Heart left ventricle (tissue), 13 donors: ENCODE measurements at regions not wholly inside any gene's neighbourhood (a gene's known extent, or its start where the extent isn't known, plus 50 kb on each side); places are given as distances from the start of the nearest gene placed in this dataset.

Source experiments
- POLR2A ChIP-seq, 2 donors: fragments of 450-650 bp; IDR thresholded peaks; one replicate each; pipeline ENCODE4 v1.6.1; 2017; ENCODE audit warnings: antibody characterized with exemption in 2 of 2, mild to moderate bottlenecking in 2 of 2, moderate library complexity in 2 of 2
- TF ChIP-seq, protein P1 (sequence below), 12 donors: fragments of 200-600 bp; sonication (generic) in 4 of 12; IDR thresholded peaks; one replicate each; pipeline versions ENCODE4 v1.5.0 to v1.8.0; 2018 to 2022; ENCODE audit warnings: antibody characterized with exemption in 12 of 12, mild to moderate bottlenecking in 5 of 12
- donor health status: ischemic (EF 13 %, LVEDD 7.1; RV severe dilation, severe dysfunction).
- donor health status: DM: no; HTN: yes; CAD: no.
- donor health status: DM: no; HTN: no; CAD: no.
- donor health status: ischemic (EF 25% LVEDD 6.9; RV normal size, moderate dysfunction).
- donor health status: ischemic (EF 25% LVEDD 5.7; RV mildly dilated, moderate dysfunction).
- donor health status: ischemic (EF 35%, LVEDD 5.7; RV mildly dilated, moderate dysfunction).
- donor health status: nonischemic (EF 11% LVEDD 7.7; RV severe dilation, severe dysfunction).
- donor health status: DM: yes; HTN: yes; CAD: no.
- donor health status: PGD.
- donor health status: ischemic (EF 29% LVEDD 5.4; RV normal size, mild dysfunction).
- donor health status: nonischemic (EF 23%, LVEDD 6.1; RV moderate dilation, normal function).

DNA sequence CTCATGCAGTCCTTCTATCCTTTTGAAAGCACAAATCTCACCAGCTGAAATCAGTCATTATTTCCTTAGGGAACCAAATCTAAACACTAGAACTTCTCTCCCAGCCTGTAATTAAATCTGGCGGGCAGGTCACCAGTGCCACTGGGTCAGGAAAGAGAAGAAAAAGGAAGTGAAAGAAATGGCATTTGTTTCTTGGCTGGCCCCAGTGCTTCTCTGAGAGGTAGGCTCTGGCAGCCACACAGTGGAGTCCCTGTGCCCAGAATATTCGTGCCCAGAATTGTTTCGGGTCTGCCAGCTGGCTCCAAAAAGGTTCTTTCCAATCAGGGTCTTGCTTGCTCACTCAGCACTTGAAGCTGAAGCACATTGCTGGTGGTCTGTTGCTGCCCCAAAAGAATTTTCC lies 133.9 kb upstream of the MTAP start:
- TF ChIP-seq POLR2A (IDR thresholded peaks at IDR 0.05), result no peak
- TF ChIP-seq, protein P1, sequence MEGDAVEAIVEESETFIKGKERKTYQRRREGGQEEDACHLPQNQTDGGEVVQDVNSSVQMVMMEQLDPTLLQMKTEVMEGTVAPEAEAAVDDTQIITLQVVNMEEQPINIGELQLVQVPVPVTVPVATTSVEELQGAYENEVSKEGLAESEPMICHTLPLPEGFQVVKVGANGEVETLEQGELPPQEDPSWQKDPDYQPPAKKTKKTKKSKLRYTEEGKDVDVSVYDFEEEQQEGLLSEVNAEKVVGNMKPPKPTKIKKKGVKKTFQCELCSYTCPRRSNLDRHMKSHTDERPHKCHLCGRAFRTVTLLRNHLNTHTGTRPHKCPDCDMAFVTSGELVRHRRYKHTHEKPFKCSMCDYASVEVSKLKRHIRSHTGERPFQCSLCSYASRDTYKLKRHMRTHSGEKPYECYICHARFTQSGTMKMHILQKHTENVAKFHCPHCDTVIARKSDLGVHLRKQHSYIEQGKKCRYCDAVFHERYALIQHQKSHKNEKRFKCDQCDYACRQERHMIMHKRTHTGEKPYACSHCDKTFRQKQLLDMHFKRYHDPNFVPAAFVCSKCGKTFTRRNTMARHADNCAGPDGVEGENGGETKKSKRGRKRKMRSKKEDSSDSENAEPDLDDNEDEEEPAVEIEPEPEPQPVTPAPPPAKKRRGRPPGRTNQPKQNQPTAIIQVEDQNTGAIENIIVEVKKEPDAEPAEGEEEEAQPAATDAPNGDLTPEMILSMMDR (IDR thresholded peaks at IDR 0.05), result no peak
